SU-DHL-6 (cell line): ENCODE measurements at regions not wholly inside any gene's neighbourhood (a gene's known extent, or its start where the extent isn't known, plus 50 kb on each side); places are given as distances from the start of the nearest gene placed in this dataset.

Experiments
- H2AFZ ChIP-seq: fragments of 200-600 bp; sonication (generic); 2 replicates; pipeline ENCODE4 v1.6.1; 2014; ENCODE audit warnings: low read depth, mild to moderate bottlenecking, moderate library complexity, mixed read lengths, antibody characterized with exemption, low read length; ENCODE audit not compliant: severe bottlenecking
- H3F3A ChIP-seq: fragments of 200-600 bp; shearing (Covaris generic); 2 replicates; pipeline ENCODE4 v1.6.0; 2016; ENCODE audit warnings: antibody characterized with exemption, mild to moderate bottlenecking; ENCODE audit not compliant: insufficient read depth
- H3K27ac ChIP-seq: fragments of 200-600 bp; sonication (generic); 2 replicates; pipeline ENCODE4 v1.5.1; 2016; ENCODE audit warnings: low read depth, mild to moderate bottlenecking, low read length, moderate library complexity, mixed read lengths
- H3K27me3 ChIP-seq: fragments of 200-600 bp; sonication (generic), shearing (Covaris generic); 2 replicates; pipeline ENCODE4 v1.6.0; 2014; ENCODE audit warnings: mild to moderate bottlenecking, low read length
- H3K36me3 ChIP-seq: fragments of 200-600 bp; sonication (generic); 2 replicates; pipeline ENCODE4 v1.6.1; 2014; ENCODE audit warnings: mild to moderate bottlenecking, low read length, mixed read lengths
- H3K4me2 ChIP-seq: fragments of 300-600, 200-600 bp; shearing (Covaris generic), sonication (generic); 2 replicates; pipeline ENCODE4 v1.6.0; 2014; ENCODE audit warnings: low read length, low read depth, mild to moderate bottlenecking; ENCODE audit not compliant: poor library complexity, severe bottlenecking
- H3K4me3 ChIP-seq: fragments of 200-600 bp; sonication (generic); 2 replicates; pipeline ENCODE4 v1.5.1; 2014; ENCODE audit warnings: antibody characterized with exemption, low read length, mild to moderate bottlenecking, mixed read lengths; ENCODE audit not compliant: insufficient read depth, poor library complexity, severe bottlenecking
- H3K79me2 ChIP-seq: fragments of 200-600 bp; sonication (generic); 2 replicates; pipeline ENCODE4 v1.6.1; 2014; ENCODE audit warnings: mild to moderate bottlenecking, low read length, moderate library complexity; ENCODE audit not compliant: insufficient read depth
- H3K9ac ChIP-seq: fragments of 200-600 bp; sonication (generic); 2 replicates; pipeline ENCODE4 v1.7.0; 2014; ENCODE audit warnings: mild to moderate bottlenecking, low read length
- H3K9me2 ChIP-seq: fragments of 200-600 bp; sonication (generic); replicated peaks from 2 replicates; pipeline ENCODE4 v1.6.1; 2014; ENCODE audit warnings: low read length; ENCODE audit not compliant: insufficient read depth
- H3K9me3 ChIP-seq: fragments of 200-600 bp; sonication (generic); 2 replicates; pipeline ENCODE4 v1.6.1; 2014; ENCODE audit warnings: low read length, mixed read lengths; ENCODE audit not compliant: insufficient read depth
- H4K20me1 ChIP-seq: fragments of 200-600 bp; sonication (generic); 2 replicates; pipeline ENCODE4 v1.6.1; 2014; ENCODE audit warnings: low read depth, mild to moderate bottlenecking, antibody characterized with exemption, low read length, moderate library complexity, mixed read lengths
- CTCF ChIP-seq: fragments of 200-600 bp; sonication (generic); IDR thresholded peaks from one replicate; pipeline ENCODE4 v1.5.1; 2017; ENCODE audit warnings: antibody characterized with exemption, mild to moderate bottlenecking, low read length, moderate library complexity; ENCODE audit not compliant: insufficient read depth, poor library complexity, severe bottlenecking
- EZH2phosphoT487 ChIP-seq: fragments of 200-600 bp; sonication (generic), shearing (Covaris generic); conservative IDR thresholded peaks from 2 replicates; pipeline ENCODE4 v1.6.1; 2018; ENCODE audit warnings: mild to moderate bottlenecking, antibody characterized with exemption, low read length, moderate library complexity, mixed read lengths

GRCh38 chr4:71188951-71189350 is 149.9 kb upstream of the SLC4A4 start:
- Histone ChIP-seq H3K4me3 (no peak overlapping the region), H3F3A (no peaks in the 10 kb centered on the region), H3K27me3 (no peaks in the 10 kb centered on the region), H3K9me2 (no peaks in the 10 kb centered on the region), H3K4me2 (no peak overlapping the region), H3K27ac (no peak overlapping the region), H3K9me3 (no peaks in the 10 kb centered on the region), H2AFZ (no peak overlapping the region), H3K36me3 (no peaks in the 10 kb centered on the region), H3K9ac (no peak overlapping the region), H3K79me2 (no peaks in the 10 kb centered on the region), H4K20me1 (no peaks in the 10 kb centered on the region)
- TF ChIP-seq CTCF, result no peak
- no peak for TF ChIP-seq EZH2phosphoT487

- TF ChIP-seq CTCF (no peak), EZH2phosphoT487 (no peak)
- Histone ChIP-seq H3F3A (no peaks in the 10 kb centered on the region), H3K4me2 (no peak overlapping the region), H3K9me2 (no peaks in the 10 kb centered on the region), H3K79me2 (no peaks in the 10 kb centered on the region), H3K36me3 (no peaks in the 10 kb centered on the region), H3K4me3 (no peak overlapping the region), H3K27me3 (no peaks in the 10 kb centered on the region), H2AFZ (no peak overlapping the region), H3K27ac (no peak overlapping the region), H3K9me3 (no peaks in the 10 kb centered on the region), H3K9ac (no peak overlapping the region), H4K20me1 (no peaks in the 10 kb centered on the region)
Measured at GRCh38 chr4:71189471-71189870, 149.3 kb upstream of the SLC4A4 start.

- no peaks in the 10 kb centered on the region for H3K36me3 ChIP-seq
- no peak overlapping the region for H2AFZ ChIP-seq
- H3F3A ChIP-seq, result no peaks in the 10 kb centered on the region
- no peak overlapping the region for H3K27ac ChIP-seq
- H3K4me3 ChIP-seq, result no peak overlapping the region
- H3K9me2 ChIP-seq, result no peaks in the 10 kb centered on the region
- H3K79me2 ChIP-seq, result no peaks in the 10 kb centered on the region
- H4K20me1 ChIP-seq, result no peaks in the 10 kb centered on the region
- no peaks in the 10 kb centered on the region for H3K9me3 ChIP-seq
- TF ChIP-seq EZH2phosphoT487 (no peak), CTCF (no peak)
- no peaks in the 10 kb centered on the region for H3K27me3 ChIP-seq
- H3K9ac ChIP-seq, result no peak overlapping the region
- no peak overlapping the region for H3K4me2 ChIP-seq
Measured at GRCh38 chr4:71194454-71194853, 144.4 kb upstream of the SLC4A4 start.

- TF ChIP-seq CTCF (no peak), EZH2phosphoT487 (no peak)
- H3K9me3 ChIP-seq, result no peaks in the 10 kb centered on the region
- no peaks in the 10 kb centered on the region for H3K9me2 ChIP-seq
- no peaks in the 10 kb centered on the region for H3K36me3 ChIP-seq
- no peaks in the 10 kb centered on the region for H4K20me1 ChIP-seq
- H3K9ac ChIP-seq, result no peak overlapping the region
- H3F3A ChIP-seq, result no peaks in the 10 kb centered on the region
- no peak overlapping the region for H3K27ac ChIP-seq
- H3K4me2 ChIP-seq, result no peak overlapping the region
- H3K27me3 ChIP-seq, result no peaks in the 10 kb centered on the region
- no peaks in the 10 kb centered on the region for H3K79me2 ChIP-seq
- H2AFZ ChIP-seq, result no peak overlapping the region
- H3K4me3 ChIP-seq, result no peak overlapping the region
Measured at GRCh38 chr4:71195924-71196323, 142.9 kb upstream of the SLC4A4 start.
